ENCODE measurements at regions not wholly inside any gene's neighbourhood (a gene's known extent, or its start where the extent isn't known, plus 50 kb on each side); places are given as distances from the start of the nearest gene placed in this dataset.

GRCh38 chr11:96595011-96595410 lies 205.2 kb downstream of the JRKL start:
- DNase-seq (ENCODE audit: low read depth), result no peak
- no peak for TF ChIP-seq CTCF (IDR thresholded peaks at IDR 0.05; ENCODE audit: insufficient read depth, low read depth, low read length)
- no peak overlapping the region for H3K4me3 ChIP-seq (ENCODE audit: low read depth, low read length)

GRCh38 chr11:96607864-96608558 lies 218.2 kb downstream of the JRKL start:
- no peak for DNase-seq (ENCODE audit: low read depth)
- no peak for TF ChIP-seq CTCF (IDR thresholded peaks at IDR 0.05; ENCODE audit: insufficient read depth, low read depth, low read length)
- H3K4me3 ChIP-seq (ENCODE audit: low read depth, low read length), result no peak overlapping the region

GRCh38 chr11:96614101-96614500 lies 224.3 kb downstream of the JRKL start:
- DNase-seq (ENCODE audit: low read depth), result no peak
- H3K4me3 ChIP-seq (ENCODE audit: low read depth, low read length), result no peak overlapping the region

GRCh38 chr11:96614846-96615245 lies 225.0 kb downstream of the JRKL start:
- H3K4me3 ChIP-seq (ENCODE audit: low read depth, low read length), result no peak overlapping the region
- TF ChIP-seq CTCF (IDR thresholded peaks at IDR 0.05; ENCODE audit: insufficient read depth, low read depth, low read length), result no peak
- no peak for DNase-seq (ENCODE audit: low read depth)

More at GRCh38 chr11:96614101-96614500, 224.3 kb downstream of the JRKL start:
- no peak for TF ChIP-seq CTCF (IDR thresholded peaks at IDR 0.05; ENCODE audit: insufficient read depth, low read depth, low read length)

- TF ChIP-seq CTCF (IDR thresholded peaks at IDR 0.05; ENCODE audit: insufficient read depth, low read depth, low read length), result no peak
- DNase-seq (ENCODE audit: low read depth), result peak; percentile 8
- H3K4me3 ChIP-seq (ENCODE audit: low read depth, low read length), result no peak overlapping the region
Observed at GRCh38 chr11:96620464-96621044, 230.7 kb downstream of the JRKL start.

GRCh38 chr11:96621161-96621560 lies 231.3 kb downstream of the JRKL start:
- H3K4me3 ChIP-seq (ENCODE audit: low read depth, low read length), result no peak overlapping the region
- no peak for TF ChIP-seq CTCF (IDR thresholded peaks at IDR 0.05; ENCODE audit: insufficient read depth, low read depth, low read length)
- DNase-seq (ENCODE audit: low read depth), result no peak

All from fibroblast of villous mesenchyme (primary cell).